Inferior parietal cortex (tissue), 1 donor: ENCODE measurements at regions not wholly inside any gene's neighbourhood (a gene's known extent, or its start where the extent isn't known, plus 50 kb on each side); places are given as distances from the start of the nearest gene placed in this dataset.

ENCODE experiments used
- DNase-seq: peaks from one replicate; pipeline ENCODE4 v3.0.0-alpha.2; 2016; ENCODE audit errors: extremely low spot score

DNA sequence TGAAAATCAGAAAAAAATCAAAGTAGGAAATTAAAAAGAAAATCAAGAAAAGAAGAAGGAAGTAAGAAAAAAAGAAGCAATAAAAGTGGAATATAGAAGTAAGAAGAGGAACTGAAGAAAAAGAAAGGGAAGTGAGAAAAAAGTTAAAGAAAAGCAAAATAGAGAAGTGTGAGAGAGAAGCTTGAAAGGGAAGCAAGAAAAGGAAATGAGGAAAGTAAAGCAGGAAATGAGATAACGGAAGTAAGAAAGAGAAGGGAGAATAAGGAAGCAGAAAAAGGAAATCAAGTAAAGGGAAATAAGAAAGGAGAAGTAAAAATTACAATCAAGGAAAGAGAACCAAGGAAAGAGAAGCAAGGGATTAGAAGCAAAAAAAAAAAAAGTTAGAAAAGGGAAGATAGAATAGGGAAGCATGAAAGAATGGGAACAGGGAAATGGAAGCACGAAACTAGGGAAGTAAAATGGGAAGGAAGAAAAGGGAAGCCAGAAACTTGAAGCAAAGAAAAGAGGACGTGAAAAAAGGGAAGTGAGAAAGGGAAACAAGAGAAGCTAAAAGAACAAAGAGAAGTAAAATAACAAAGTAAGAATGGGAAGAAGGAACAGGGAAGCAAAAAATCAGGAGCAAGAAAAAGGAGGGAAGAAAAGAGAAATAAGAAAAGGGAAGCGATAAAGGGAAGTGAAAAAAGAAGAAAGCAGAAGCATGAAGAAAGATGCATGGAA lies 243.3 kb upstream of the NCKAP5 start:
- DNase-seq, result no peak

DNA sequence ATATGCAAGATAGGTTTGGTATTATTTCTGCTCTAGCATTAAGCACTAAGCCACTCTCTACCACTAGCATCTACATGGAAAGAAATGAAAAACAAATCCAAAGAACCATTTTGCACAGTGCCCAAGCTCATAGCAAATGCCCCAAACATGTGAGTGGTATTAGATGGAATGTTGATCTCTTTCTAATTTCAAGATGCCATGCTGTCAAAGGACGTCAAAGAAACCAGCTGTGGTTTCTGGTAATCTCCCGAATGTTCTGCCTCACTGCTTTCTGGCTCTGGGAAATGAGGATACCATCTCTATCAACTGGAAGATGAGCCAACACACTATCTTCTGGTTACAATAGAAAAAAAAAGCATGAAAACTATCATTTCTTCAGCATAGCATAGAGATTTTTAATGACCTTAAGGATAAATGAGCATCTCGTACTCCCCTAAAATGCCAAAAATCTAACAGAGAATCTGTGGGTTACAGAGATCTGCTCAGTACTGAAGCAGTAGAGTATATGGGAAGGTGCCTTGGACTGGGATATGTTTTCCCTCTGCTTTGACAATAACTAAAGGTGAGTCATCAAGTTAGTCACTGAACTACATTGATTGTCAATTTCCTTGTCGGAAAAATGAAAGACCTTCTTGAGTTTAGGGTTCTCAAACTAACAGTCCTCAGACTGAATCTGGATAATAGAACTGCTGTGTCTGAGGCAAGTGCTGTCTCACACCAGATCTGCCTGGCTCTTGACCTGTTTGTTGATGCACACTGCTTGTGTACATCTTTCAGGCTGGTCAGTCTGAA lies 244.8 kb upstream of the NCKAP5 start:
- no peak for DNase-seq

DNA sequence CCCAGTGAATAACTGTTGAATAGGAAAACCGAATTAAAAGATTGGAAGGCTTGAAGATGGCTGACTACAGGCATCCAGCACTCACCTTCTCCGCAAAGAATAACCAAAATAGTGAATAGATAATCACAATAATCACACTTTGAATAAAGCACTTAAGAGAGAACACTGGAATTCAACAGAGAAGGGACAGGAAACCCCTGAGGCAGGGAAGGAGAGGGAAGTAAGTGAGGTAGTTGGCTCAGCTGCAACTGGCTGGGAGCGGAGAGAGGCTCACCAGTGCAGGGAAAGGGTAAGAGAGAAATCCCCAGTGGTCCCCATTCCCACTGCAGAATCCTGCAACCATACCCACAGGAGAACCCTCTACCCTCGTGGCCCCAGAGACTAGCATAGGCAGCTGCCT lies 246.6 kb upstream of the NCKAP5 start:
- DNase-seq, result no peak

DNA sequence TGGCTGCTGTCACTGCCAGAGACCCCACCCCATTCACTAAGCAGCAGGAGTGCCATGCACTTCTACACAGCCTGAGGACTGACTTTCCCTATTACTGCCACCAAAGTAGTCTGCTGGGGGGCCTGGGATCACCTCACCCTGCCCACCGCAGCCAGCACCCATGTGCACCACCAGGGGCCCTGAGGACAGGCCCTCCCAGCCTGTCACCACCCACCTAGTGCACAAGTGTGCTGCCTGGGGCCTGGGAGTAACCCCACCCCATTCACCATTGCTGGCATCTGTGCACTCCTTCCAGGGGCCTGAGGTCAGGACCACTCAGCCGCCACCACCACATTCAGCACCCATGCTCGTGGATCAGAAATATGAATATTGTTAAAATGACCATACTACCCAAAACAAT lies 247.8 kb upstream of the NCKAP5 start:
- DNase-seq, result no peak

DNA sequence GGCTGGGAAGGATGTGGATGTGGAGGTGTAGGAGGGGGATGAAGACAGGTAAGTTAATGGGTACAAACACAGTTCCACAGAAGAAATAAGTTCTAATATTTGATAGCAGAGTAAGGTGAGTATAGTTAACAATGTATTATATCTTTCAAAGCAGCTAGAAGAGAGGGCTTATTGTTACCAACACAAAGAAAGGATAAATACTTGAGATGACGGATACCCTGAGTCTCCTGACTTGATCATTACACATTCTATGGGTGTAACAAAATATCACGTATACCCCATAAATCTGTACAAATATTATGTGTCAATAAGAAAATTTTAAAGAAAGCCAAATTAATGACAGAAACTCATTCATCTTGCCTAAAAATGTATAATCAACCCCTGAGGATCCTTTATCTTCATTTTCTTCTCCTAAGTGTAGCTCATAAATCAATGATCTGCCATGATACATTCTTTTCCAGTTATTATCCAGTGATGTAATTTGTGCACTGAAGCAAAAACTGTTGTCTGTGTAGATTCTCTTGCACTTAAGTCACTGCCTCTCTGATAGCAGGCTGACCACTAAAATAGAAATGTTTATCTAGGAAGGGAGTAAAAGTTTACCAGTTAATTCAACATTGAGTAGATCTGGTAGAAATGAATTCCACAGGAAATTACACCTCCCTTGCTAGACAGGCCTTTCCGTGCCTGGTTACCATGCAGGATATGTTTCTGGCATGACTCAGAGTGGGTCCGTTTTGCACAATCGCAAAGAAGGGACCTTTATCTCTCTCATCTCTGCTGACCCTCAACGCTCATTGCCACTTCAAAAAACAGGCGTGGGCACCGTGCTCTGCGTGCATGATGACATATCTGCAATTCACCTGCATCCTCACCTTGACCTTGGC lies 249.7 kb upstream of the NCKAP5 start:
- no peak for DNase-seq

DNA sequence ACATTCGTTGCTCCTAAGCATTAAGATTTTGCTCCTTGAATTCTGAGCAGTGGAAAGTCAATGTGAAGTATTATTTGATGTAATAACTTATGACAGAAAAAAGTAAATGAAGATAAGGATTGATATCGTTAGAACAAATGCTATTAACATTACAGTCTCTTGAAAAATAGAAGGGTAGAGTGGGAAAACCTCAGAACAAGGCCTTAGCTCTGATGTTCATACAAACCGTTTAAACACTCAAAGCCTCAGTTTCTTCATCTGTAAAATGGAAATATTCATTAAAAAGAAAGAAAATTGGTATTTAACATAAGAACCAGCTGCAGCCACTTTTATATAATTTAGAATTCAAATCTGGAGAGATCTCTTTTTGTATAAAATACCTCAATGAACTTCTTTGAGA lies 250.4 kb upstream of the NCKAP5 start:
- DNase-seq, result no peak

DNA sequence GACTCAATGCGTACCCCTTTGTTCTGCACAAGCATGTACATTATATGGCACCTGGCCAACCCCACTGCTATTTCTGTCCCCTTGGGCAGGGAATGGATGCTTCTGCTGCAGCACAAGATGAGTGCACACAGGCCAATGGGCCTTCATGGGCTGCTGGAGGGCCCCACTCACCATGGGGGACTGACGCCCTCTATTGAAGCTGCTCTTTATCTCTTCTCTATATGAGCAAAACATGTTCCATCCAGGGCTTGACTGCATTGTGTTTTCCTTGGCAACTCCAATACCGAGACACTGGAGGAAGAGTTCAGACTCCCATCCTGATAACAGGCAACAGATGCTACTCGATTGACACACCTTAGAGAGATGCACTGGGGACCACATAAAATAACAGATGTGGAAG lies 251.6 kb upstream of the NCKAP5 start:
- DNase-seq, result no peak

DNA sequence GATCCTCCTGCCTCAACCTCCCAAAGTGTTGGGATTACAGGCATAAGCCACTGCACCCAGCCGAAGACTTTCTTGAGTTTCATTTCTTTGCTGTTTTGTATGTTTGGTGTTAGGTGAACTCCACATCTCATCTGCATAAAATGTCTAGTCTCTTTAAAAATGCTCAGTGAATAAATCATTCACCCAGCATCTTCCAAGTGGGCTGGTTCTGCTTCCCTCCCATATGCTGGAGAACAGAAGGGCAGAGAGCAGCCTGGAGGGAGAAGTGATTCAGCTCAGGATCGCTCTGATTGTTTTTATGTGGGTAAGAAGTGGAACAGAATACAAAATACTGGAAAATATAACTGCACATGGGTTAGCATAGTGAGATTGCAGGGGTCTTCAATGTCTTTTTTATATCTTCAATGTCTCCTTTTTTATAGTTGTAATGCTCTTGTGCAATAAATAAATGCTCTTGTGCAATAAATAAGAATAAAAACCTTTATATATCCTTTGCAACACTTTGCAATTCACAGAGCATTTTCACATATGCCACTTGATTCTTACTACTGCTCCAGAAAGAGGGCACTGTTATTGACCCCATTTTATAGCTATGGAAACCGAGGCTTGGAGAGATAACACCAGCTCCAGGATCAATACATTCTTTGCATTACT lies 253.0 kb upstream of the NCKAP5 start:
- no peak for DNase-seq

DNA sequence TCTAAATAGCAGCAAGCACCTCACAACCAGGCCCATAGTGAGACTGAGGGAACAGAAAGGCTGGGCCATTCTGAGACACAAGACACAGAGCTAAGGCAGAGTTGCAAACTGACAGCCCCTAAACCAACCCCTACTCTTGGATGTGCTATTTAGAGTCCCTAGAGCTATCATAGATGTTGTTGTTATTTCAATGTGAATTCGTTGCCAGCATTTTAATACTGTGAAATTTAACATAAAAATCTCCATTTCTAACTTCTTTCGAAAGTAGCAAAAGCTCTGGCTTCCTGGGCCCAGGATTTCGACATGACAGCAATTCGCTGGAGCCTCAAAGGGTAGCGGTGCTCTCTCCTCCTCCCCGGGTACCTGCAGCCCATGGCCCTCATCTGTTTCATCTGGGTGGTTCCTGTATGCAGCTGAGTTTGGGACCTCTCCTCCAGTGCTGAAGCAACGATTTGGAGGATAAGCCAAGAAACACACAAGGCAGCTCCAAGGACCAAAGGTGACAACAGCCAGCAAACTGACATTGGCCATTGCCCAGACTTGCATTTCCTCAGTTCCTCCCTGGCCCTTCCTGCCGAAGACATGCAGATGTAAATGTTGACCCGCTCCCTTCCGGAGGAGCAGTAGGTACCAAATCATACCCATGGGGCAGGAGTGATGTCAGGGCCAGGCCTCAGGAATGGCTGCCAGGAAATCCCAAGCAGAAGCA lies 254.4 kb upstream of the NCKAP5 start:
- no peak for DNase-seq

DNA sequence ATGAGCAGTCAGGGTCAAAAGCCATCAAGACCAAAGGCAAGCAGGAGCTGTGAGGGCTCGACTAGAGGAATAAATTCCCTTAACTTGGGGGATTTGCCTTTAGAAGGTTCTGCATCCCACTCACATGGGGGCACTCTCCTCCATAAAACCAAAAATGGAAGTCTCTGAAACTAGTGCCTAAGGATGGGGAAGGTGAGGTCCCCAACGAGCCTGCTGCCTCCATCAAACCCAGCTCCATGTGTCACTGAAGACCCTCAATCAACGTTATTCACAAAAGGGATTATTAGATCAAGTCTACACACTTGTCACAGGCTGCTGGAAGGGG lies 254.9 kb upstream of the NCKAP5 start:
- no peak for DNase-seq

DNA sequence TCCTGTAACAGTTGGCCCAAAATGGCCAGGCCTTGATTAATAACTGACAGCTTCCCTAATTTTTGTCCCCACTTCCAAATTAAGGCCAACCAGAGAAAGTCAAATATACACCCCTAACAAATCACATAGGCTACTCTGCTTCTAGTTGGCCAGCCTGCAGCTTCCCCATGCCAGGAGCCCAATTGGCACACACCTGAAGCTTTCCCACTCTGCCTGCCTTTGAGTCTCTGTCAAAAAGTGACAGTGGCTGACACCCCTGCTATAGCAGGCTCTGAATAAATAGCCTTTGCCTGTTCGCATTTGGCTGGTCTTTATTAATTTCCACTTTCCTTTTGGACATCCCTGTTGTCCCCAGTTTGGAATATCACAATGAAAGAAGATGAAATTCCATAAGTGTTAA lies 256.6 kb upstream of the NCKAP5 start:
- DNase-seq, result no peak

DNA sequence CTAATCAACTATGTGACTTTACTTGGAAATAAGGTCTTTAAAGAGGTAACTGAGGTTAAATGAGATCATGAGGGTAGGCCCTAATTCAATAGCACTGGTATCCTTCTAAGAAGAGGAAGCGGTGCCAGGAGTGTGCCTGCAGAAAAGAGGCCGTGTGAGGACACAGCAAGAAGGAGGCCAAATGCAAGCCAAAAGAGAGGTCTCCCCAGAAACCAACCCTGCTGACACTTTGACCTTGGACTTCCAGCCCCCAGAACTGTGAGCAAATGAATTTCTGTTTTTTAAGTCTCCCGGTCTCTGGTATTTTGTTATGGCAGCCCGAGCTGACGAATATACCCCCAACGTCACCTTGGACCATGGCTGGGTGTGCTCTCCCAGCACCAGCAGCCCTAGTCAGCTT lies 257.5 kb upstream of the NCKAP5 start:
- DNase-seq, result no peak

DNA sequence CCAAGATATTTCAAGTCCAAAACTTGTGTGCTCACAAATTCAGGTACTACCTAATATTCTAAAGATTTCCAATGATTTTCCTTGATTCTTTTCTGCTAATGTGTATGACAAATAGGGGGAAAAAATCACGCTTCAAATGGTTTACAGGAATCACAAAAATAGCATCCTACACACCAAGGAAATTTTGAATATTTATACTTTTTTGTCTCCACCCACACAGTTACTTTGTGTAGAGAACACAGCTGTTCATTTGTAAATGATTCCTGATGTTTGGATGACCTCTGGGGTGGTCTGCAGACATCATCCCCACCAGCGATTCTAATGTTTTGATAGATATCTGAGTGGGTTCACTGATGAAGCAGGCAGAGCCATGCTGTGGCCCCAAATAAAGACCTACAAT lies 260.6 kb upstream of the NCKAP5 start:
- DNase-seq, result no peak

DNA sequence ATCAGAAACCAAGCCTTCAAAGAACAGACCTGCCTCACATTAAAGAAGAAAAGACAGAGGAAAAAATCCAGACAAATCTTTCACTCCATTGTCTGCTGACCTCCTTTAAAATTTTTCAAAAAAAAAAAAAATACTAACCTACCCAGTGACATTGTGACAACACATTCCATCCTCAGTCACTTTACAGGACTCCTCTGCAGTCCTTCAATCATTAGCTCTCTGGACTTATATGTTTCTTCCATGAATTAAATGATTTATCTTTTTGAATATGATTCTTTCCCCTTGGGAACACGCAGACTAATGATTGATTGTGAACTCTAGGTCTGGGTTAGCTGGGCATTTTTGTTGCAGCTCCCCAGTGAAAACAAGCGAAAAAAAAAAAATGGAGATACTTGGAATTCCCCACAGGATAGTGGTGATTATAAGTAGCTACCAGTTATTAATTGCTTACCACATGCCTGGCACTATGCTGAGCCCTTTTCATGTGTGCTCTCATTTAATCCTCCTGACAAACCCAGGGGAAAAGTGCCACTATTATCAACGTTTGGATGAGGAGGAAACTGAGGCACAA lies 261.3 kb upstream of the NCKAP5 start:
- no peak for DNase-seq

DNA sequence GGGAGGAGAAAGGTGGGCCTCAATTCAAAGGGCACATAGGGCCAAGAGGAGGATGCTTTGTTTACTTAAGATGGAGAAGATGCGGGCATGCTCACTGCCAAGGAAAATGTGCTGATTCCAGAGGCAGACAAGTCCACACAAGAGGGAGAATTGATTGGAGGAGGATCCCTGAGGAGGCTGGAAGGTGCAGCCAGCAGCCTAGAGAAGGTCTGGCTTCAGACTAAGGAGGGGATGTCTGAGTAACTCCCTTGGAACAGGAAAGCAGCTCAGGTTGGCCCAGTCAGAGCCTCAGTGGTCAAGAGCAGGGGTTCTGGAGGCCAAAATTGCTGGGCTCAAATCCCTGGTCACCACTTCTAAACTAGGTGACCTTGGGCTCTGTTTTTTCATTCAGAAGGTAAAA lies 265.5 kb upstream of the NCKAP5 start:
- no peak for DNase-seq

DNA sequence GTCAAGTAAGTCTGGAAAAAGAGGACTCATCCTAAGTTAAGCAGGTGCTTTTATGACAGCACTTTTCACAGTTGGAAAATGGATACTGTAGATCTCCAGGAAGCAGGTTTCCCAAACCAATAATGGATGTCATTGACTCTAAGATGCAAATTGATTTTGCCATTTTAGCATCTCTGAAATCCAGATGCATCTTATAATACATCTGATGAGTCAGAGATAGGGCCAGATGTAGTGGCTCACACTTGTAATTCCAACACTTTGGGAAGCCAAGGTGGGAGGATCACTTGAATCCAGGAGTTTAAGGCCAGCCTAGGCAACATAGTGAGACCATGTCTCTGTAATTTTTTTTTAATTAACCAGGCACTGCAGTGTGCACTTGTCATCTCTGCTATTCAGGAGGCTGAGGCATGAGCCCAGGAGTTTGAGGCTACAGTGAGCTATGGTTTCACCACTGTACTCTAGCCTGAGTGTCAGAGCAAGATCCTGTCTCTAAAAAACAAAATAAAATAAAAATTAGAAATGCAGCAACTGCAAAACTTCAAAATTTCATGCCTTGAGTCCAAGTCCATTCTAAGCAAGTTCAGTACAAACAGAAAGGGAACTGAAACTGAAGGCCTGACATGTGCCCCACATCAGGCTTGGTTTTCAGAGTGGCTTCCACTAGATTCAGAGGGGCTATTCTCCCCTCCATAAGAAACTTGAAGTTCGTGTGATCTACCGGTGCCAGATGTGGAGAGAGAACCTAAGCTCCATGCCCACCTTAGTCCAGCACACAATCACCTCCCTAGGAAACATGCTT lies 267.8 kb upstream of the NCKAP5 start:
- DNase-seq, result no peak

DNA sequence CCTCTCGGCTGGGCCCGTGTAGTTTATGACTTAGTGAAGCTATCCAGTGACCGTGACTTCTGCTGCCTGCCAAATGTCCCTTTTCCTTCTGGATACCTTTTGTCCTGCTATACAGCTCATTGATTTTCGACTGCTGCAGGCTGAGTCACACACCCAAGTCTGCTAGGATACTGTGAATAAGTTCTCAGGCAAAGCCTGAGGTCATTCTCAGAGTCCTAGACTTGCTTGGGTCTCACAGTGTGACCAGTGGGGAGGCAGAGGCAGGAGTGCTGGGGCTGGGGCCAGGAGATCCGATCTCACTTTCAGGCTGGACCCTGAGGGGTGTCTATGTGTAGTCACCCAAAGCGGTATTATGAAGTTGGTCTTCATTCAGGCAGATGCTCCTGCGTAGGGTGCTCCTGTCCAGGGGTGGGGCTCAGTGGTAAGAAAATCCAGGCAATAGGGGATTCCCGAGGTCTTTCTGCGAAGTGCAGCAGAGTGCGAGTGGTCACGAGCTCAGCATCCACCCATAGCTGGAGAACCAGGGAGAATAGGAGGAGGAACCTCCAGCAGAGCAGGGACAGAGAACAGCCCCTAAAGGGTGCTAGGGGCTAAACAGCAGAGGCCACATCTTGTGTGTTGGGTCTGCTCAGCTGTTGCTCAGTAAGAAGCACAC lies 268.6 kb upstream of the NCKAP5 start:
- no peak for DNase-seq

DNA sequence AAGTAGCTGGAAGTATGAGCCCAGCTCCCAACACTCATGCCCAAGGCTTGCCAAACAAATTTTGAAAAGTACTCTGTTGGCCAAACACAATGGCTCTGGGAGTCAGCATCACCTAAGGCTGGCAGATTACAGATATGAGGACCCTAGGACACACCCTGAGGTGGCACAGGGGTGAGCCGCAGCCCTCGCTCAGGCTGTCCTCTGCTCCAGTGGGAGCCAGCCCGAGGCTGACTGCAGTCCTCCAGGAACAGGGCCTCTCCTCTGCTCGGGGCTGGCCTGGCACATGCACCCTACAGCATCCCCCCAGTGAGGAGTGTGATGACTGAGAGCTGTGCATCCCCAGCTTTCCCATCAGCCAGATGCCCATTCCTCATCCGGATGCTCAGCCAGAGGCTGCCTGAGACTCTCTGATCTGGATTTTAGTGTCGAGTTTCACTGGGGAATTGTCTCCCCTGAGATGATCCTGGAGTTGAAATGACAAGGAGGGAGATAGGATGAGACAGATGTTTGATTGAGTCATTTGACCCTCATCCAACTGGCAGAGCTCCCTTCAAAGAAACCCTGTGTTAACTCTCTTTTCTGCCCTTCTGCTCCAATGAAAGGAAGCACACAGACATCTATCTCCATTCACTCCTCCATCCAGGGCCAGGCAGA lies 269.3 kb upstream of the NCKAP5 start:
- no peak for DNase-seq

DNA sequence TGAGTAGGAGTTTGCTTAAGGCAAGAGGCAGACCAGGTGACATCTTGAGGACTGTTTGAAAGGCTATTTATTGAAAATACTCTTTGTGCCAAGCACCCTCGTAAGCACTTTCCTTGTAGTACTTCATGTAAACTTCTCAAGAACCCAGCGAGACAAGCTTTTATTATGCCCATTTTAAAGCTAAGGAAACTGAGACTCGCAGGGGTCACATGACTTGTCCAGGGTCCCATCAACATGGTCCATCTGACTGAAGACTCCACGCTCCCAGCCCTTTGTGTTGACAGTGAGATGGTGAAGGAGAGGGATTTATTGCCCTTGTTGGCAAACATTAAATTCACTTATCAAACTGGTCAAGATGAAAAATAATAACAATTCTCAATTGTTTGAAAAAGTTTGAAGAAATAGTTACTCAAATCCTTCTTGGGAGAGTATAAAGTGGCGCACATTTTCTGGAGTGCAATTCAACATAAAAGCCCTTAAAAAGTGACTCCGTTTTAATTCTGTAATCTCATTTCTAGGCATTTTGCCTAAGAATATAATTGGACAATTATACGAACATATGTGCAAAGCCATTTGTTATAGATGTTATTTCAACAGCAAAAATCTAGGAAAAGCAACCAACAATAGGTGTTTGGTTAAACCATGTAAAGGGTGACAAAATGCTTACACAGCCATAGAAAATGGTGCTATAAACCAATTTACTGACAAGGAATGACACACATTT lies 270.5 kb upstream of the NCKAP5 start:
- DNase-seq, result no peak
